GM12892 (cell line): ENCODE measurements at regions not wholly inside any gene's neighbourhood (a gene's known extent, or its start where the extent isn't known, plus 50 kb on each side); places are given as distances from the start of the nearest gene placed in this dataset.

Experiments
- POLR2A ChIP-seq: IDR thresholded peaks from 2 replicates; pipeline ENCODE4 v1.6.1; 2011; ENCODE audit warnings: low read depth, low read length, control low read depth
- POLR2AphosphoS5 ChIP-seq: IDR thresholded peaks from 2 replicates; pipeline ENCODE4 v1.6.1; 2011; ENCODE audit warnings: low read depth, low read length, control low read depth

- no peak for TF ChIP-seq POLR2A
- no peak for TF ChIP-seq POLR2AphosphoS5
These were observed 404.0 kb upstream of the IRX1 start for GRCh38 chr5:3191585-3191984.
